22Rv1 (cell line): ENCODE measurements at regions not wholly inside any gene's neighbourhood (a gene's known extent, or its start where the extent isn't known, plus 50 kb on each side); places are given as distances from the start of the nearest gene placed in this dataset.
A peak's percentile ranks its signal among the peaks of the same experiment; 100 is the strongest.

Experiments used
- H3K27ac ChIP-seq: fragments of 450-650 bp; 2 replicates; pipeline ENCODE4 v1.5.1; 2017
- ZFX ChIP-seq: fragments of 450-650 bp; IDR thresholded peaks from 2 replicates; pipeline ENCODE4 v1.6.1; 2017; ENCODE audit warnings: antibody characterized with exemption, borderline replicate concordance
- TF ChIP-seq, protein P1 (sequence below): fragments of 450-650 bp; IDR thresholded peaks from 2 replicates; pipeline ENCODE4 v1.5.1; 2017; ENCODE audit warnings: mild to moderate bottlenecking

DNA sequence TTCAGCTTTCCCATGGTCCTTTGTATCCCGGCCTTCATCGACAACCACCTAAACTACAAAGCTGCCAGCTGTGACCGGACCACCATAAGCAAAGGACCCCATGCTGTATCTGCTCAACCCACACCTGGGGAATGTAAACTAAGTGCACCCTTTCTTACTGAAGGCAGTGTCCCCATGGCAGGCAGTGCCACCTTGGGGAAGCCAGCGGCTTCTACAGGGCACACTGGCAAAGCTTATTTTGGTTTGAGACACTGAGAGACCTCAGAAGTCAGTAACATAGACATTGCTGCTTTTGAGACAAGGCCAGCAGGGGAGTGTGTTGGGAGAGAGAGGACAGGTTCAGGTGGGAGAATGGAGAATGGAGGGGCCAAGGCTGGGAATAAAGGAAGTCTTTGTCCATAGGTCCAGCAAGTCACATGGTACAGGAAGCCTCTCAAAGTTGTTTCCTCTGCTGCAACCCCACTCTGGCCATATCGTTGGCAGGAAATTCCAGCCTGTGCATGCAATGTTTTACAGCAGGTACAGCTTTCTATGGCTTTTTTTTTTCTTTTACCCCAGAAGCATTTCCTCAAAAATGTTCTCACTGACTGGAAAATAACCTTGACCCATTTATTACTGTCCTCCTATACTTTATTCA lies 85.9 kb upstream of the NPVF start:
- TF ChIP-seq ZFX: no peak
- TF ChIP-seq, protein P1, sequence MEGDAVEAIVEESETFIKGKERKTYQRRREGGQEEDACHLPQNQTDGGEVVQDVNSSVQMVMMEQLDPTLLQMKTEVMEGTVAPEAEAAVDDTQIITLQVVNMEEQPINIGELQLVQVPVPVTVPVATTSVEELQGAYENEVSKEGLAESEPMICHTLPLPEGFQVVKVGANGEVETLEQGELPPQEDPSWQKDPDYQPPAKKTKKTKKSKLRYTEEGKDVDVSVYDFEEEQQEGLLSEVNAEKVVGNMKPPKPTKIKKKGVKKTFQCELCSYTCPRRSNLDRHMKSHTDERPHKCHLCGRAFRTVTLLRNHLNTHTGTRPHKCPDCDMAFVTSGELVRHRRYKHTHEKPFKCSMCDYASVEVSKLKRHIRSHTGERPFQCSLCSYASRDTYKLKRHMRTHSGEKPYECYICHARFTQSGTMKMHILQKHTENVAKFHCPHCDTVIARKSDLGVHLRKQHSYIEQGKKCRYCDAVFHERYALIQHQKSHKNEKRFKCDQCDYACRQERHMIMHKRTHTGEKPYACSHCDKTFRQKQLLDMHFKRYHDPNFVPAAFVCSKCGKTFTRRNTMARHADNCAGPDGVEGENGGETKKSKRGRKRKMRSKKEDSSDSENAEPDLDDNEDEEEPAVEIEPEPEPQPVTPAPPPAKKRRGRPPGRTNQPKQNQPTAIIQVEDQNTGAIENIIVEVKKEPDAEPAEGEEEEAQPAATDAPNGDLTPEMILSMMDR: 0 out of 2 replicates have a peak, but pooled peaks have one; percentile 2
- H3K27ac ChIP-seq: no peak overlapping the region

DNA sequence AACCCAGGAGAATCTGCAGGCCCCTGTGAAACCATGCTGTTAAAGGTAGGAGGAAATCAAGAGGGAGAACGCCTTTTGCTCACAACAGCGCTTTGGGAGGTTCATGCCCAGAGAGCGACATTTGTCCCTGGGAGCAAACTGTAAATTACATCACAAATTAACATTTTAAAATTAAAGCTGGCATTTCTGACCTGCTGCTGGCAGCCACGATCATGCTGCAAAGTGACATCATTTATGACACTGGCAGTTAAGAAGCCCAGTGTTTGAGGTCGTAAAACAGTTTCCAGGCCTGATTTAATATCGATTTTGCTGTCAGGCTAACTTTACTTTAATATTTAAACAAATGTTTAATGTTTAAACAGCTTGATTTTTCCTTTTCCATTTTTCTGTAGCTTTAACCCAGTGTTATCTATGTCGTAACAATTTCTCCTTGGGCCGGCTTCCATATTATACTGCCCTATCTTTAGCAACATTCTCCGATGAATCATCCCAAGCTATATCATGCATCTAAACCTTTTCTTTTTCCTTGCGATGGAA lies 86.5 kb upstream of the NPVF start:
- TF ChIP-seq, protein P1: no peak
- no peak for TF ChIP-seq ZFX
- no peak overlapping the region for H3K27ac ChIP-seq

DNA sequence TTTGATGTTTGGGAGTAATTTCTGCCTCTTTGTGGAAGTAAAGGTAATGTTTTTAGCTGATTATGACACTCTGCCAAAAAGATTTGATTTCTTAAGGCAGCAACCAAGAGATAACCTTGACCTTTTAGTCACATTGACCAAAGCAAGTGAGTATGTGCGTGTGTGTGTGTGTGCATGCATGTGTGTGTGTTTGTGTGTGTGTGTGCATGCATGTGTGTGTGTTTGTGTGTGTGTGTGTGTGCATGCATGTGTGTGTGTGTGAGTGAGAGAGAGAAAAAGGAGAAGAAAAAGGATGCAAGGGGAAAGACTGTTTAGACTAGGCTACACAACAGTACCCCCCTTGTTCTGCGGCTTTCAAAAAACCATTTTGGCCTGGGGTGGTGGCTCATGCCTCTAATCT lies 88.1 kb upstream of the NPVF start:
- no peak overlapping the region for H3K27ac ChIP-seq
- TF ChIP-seq, protein P1: no peak
- TF ChIP-seq ZFX: no peak

DNA sequence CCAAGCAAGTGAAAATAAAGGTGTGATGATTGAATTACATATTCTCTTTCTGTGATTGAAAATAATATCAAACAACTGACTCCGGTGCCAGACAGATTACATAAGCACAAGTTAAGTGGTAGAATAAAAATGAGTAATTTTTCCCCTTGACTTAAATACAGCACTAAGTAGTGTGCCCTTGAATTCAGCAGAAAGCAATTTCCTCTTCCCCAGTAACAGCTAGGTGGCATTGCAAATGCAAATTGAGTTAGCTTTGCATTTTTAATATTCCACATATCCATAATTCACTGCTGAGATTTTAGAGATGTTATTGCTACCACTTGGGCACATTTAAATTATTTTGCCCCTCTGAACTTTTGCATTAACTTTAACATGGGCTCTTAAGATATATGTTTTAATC lies 89.8 kb upstream of the NPVF start:
- no peak for TF ChIP-seq ZFX
- TF ChIP-seq, protein P1: no peak

DNA sequence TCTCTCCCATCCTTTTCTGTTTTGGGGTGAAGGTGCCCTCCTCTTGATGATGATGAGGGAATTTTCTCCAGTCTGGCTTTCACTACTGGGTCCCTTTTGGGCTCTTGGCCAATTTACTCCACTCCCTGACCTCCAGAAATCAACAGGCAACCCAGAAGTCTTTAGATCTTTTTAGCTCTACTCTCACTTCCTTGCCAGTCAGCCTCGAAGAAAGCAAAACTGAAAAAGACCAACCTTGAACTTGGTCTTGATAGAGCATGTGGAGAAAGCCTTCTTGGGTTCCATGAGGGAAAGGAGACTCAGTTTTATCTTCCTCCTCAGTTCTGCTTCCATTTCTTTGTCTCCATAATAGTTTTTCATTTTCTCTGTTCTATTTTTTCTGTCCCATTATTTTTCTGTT lies 91.4 kb upstream of the NPVF start:
- TF ChIP-seq, protein P1: no peak
- no peak for TF ChIP-seq ZFX
- H3K27ac ChIP-seq: no peak overlapping the region

More for the DNA sequence above, 89.8 kb upstream of the NPVF start:
- no peak overlapping the region for H3K27ac ChIP-seq

DNA sequence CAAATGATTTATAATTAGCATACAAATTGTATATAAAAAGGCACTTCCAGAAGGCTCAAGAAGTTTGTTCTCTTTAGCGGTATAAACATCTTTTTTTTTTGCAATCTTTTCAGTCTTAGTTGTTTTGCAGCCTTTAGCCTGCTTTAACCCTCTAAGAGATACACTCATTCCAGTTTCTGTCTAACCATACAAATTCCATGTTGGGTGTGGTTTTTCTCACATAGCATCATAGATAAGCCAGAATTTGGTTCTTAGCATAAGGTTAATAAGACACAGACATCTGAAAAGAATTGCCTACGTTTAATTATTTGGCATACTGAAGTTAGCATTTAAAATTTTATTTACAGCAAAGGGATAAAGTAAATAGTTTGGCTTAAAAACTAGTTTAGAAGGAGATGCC lies 92.5 kb upstream of the NPVF start:
- H3K27ac ChIP-seq: no peak overlapping the region

DNA sequence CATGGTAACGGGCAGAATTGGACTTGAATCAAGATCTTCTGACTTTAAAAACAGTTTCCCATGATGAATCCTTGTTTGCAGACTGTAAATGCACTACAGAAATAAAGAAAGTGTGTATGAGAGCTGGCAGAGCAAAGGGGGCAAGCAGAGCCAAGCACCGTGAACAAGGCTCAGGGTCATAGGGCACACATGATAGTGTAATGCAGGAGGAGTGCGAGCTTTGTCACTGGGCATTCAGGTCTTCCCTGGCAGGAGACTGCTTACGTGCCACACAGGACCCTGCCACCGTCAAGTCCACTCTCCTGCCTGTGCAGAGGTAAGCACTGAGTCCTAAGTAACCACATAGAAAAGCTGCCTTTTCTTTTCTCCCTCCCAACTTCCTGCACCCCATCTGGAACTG lies 93.1 kb upstream of the NPVF start:
- H3K27ac ChIP-seq: no peak overlapping the region
- no peak for TF ChIP-seq ZFX
- TF ChIP-seq, protein P1: no peak

More for the DNA sequence above, 92.5 kb upstream of the NPVF start:
- TF ChIP-seq ZFX: no peak
- TF ChIP-seq, protein P1: no peak
